ENCODE measurements at regions not wholly inside any gene's neighbourhood (a gene's known extent, or its start where the extent isn't known, plus 50 kb on each side); places are given as distances from the start of the nearest gene placed in this dataset.

GRCh38 chr11:35057926-35058668 is 80.9 kb upstream of the CD44 start:
- H3K4me3 ChIP-seq = no peak overlapping the region
- 0 out of 5 replicates have a peak, but pooled peaks cover 0 to 3% of the 10 kb centered on the region in 2 experiments for H3K27me3 ChIP-seq (ENCODE audit: control insufficient read depth in 2 of 2, insufficient read depth in 2 of 2, low read length in 2 of 2)
- peaks cover 0 to 6% of the 10 kb centered on the region in 2 experiments; a peak in 4 of 5 replicates for H3K4me1 ChIP-seq (replicated peaks in 1 of 2; ENCODE audit: control insufficient read depth in 2 of 2, insufficient read depth in 2 of 2, low read length in 2 of 2)
- FAIRE-seq (no peak), DNase-seq (ENCODE audit: extremely low read depth in 1 of 4, low spot score in 3 of 4) (no peak), ATAC-seq (no peak)
- H2AFZ ChIP-seq (ENCODE audit: low read depth, low read length) = no peak overlapping the region; the same call in 1 of the 2 replicates
- no peaks in the 10 kb centered on the region for H4K20me1 ChIP-seq (replicated peaks; ENCODE audit: control insufficient read depth, insufficient read depth, low read length)
- no peaks in the 10 kb centered on the region for H3K9me1 ChIP-seq (ENCODE audit: control insufficient read depth, insufficient read depth, low read length)
- no TSS peak for BruUV-seq (replicated peaks)
- 19% methylated on average over 2 of the region's 2 CpGs for WGBS (ENCODE audit: insufficient coverage, low coverage, missing lambda C conversion rate)
- intact Hi-C loops (cut with micrococcal nuclease) = no loop called here
- H3K79me2 ChIP-seq (ENCODE audit: control insufficient read depth, insufficient read depth, low read length) = no peaks in the 10 kb centered on the region
- no peak overlapping the region for H3K9ac ChIP-seq (ENCODE audit: insufficient read depth in 1 of 2, low read depth in 2 of 2, low read length in 2 of 2)
- ChIA-PET CTCF (ENCODE audit: low intra/inter-chr PET ratio) (no interaction called here), POLR2A (no interaction called here)
- no peak overlapping the region for H3K27ac ChIP-seq (ENCODE audit: extremely low read depth, low read depth, low read length)
- TF ChIP-seq TAF7 (tag; IDR thresholded peaks at IDR 0.05) (0 out of 2 replicates have a peak, but pooled peaks have one; percentile 36), MEIS2 (IDR thresholded peaks at IDR 0.05; ENCODE audit: partially characterized antibody) (peak; percentile 4), GTF2E2 (tag; IDR thresholded peaks at IDR 0.05) (0 out of 2 replicates have a peak, but pooled peaks have one; percentile 50), NKRF (IDR thresholded peaks at IDR 0.05; ENCODE audit: borderline replicate concordance) (no peak), SNRNP70 (optimal IDR thresholded peaks at IDR 0.05; ENCODE audit: low read depth, low read length) (no peak), SMC3 (conservative IDR thresholded peaks at IDR 0.05; ENCODE audit: insufficient read depth, low read depth, low read length) (no peak), TAL1 (IDR thresholded peaks at IDR 0.05) (no peak), TARDBP (IDR thresholded peaks at IDR 0.05) (no peak)
- H3K4me2 ChIP-seq (ENCODE audit: insufficient read depth, low read length) = no peak overlapping the region
- in situ Hi-C loops (cut with MboI) = no loop called here
- no peaks in the 10 kb centered on the region for H3K9me3 ChIP-seq (replicated peaks; ENCODE audit: control insufficient read depth, insufficient read depth, low read depth, low read length)
- H3K36me3 ChIP-seq (ENCODE audit: control insufficient read depth, insufficient read depth, low read length) = no peaks in the 10 kb centered on the region
